ENCODE measurements at regions not wholly inside any gene's neighbourhood (a gene's known extent, or its start where the extent isn't known, plus 50 kb on each side); places are given as distances from the start of the nearest gene placed in this dataset.

- Histone ChIP-seq H3K36me3 (no peaks in the 10 kb centered on the region), H3K27ac (replicated peaks) (no peak overlapping the region), H3K27me3 (ENCODE audit: low read depth) (no peaks in the 10 kb centered on the region), H3K4me1 (peaks cover 15% of the 10 kb centered on the region), H3K9me3 (replicated peaks) (no peaks in the 10 kb centered on the region), H3K4me3 (no peak overlapping the region)
- TF ChIP-seq CTCF (IDR thresholded peaks at IDR 0.05; ENCODE audit: borderline replicate concordance): no peak
- intact Hi-C loops (cut with micrococcal nuclease): no loop called here
- no peak for DNase-seq
Measured at GRCh38 chr1:218585511-218586184, 240.5 kb downstream of the TGFB2 start.

- H3K4me3 ChIP-seq: no peak overlapping the region
- H3K27ac ChIP-seq (replicated peaks): no peak overlapping the region
- H3K36me3 ChIP-seq: no peaks in the 10 kb centered on the region
- intact Hi-C loops (cut with micrococcal nuclease): no loop called here
- no peak for TF ChIP-seq CTCF (IDR thresholded peaks at IDR 0.05; ENCODE audit: borderline replicate concordance)
- no peak for DNase-seq
- peaks cover 15% of the 10 kb centered on the region for H3K4me1 ChIP-seq
- no peaks in the 10 kb centered on the region for H3K27me3 ChIP-seq (ENCODE audit: low read depth)
- H3K9me3 ChIP-seq (replicated peaks): no peaks in the 10 kb centered on the region
Measured at GRCh38 chr1:218587900-218588299, 242.8 kb downstream of the TGFB2 start.

- no peak for TF ChIP-seq CTCF (IDR thresholded peaks at IDR 0.05; ENCODE audit: borderline replicate concordance)
- Histone ChIP-seq H3K27ac (replicated peaks) (no peak overlapping the region), H3K36me3 (no peaks in the 10 kb centered on the region), H3K4me3 (no peak overlapping the region), H3K9me3 (replicated peaks) (no peaks in the 10 kb centered on the region), H3K4me1 (peaks cover 15% of the 10 kb centered on the region), H3K27me3 (ENCODE audit: low read depth) (no peaks in the 10 kb centered on the region)
- no peak for DNase-seq
- intact Hi-C loops (cut with micrococcal nuclease): no loop called here
Measured at GRCh38 chr1:218588540-218589172, 243.5 kb downstream of the TGFB2 start.

GRCh38 chr1:218589487-218589886 lies 244.4 kb downstream of the TGFB2 start:
- Histone ChIP-seq H3K9me3 (replicated peaks) (no peaks in the 10 kb centered on the region), H3K4me3 (no peak overlapping the region), H3K27ac (replicated peaks) (no peak overlapping the region), H3K27me3 (ENCODE audit: low read depth) (no peaks in the 10 kb centered on the region), H3K4me1 (peaks cover 15% of the 10 kb centered on the region), H3K36me3 (no peaks in the 10 kb centered on the region)
- intact Hi-C loops (cut with micrococcal nuclease): no loop called here
- no peak for TF ChIP-seq CTCF (IDR thresholded peaks at IDR 0.05; ENCODE audit: borderline replicate concordance)
- DNase-seq: no peak

- no peaks in the 10 kb centered on the region for H3K36me3 ChIP-seq
- no peak for TF ChIP-seq CTCF (IDR thresholded peaks at IDR 0.05; ENCODE audit: borderline replicate concordance)
- DNase-seq: no peak
Measured at GRCh38 chr1:218591966-218592365, 246.8 kb downstream of the TGFB2 start.

More at GRCh38 chr1:218591966-218592365, 246.8 kb downstream of the TGFB2 start:
- Histone ChIP-seq H3K27ac (replicated peaks) (no peak overlapping the region), H3K4me1 (no peaks in the 10 kb centered on the region), H3K9me3 (replicated peaks) (no peaks in the 10 kb centered on the region), H3K27me3 (ENCODE audit: low read depth) (no peaks in the 10 kb centered on the region), H3K4me3 (no peak overlapping the region)
- intact Hi-C loops (cut with micrococcal nuclease): no loop called here

Measured in left ventricle myocardium inferior (tissue), 1 donor.